ENCODE measurements at regions not wholly inside any gene's neighbourhood (a gene's known extent, or its start where the extent isn't known, plus 50 kb on each side); places are given as distances from the start of the nearest gene placed in this dataset.

DNA sequence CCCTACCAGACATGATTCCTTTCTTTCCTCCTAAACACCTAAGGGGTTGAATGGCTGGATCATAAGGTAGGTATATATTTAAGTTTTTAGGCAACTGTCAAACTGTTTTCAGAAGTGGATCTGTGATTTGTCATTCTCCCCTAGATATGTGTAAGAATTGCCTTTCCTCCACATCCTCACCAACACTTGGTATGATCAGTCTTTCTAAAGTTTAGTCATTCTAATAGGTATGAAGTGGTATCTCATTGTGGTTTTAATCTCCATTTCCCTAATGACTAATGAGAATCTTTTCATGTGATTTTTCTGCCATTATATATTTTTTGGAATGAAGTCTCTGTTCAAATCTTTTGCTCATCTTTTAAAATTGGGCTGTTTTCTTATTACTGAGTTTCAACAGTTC lies 122.1 kb downstream of the TFCP2L1 start:
- H3K4me1 Mint-ChIP-seq (ENCODE audit: low read depth), result no peaks in the 10 kb centered on the region
- no peak overlapping the region for H3K27ac Mint-ChIP-seq
- H3K9me3 Mint-ChIP-seq, result peaks cover 13% of the 10 kb centered on the region
- H3K36me3 Mint-ChIP-seq (ENCODE audit: low read depth), result no peaks in the 10 kb centered on the region
- H3K27me3 Mint-ChIP-seq, result no peaks in the 10 kb centered on the region
- no peak overlapping the region for H3K4me3 Mint-ChIP-seq

DNA sequence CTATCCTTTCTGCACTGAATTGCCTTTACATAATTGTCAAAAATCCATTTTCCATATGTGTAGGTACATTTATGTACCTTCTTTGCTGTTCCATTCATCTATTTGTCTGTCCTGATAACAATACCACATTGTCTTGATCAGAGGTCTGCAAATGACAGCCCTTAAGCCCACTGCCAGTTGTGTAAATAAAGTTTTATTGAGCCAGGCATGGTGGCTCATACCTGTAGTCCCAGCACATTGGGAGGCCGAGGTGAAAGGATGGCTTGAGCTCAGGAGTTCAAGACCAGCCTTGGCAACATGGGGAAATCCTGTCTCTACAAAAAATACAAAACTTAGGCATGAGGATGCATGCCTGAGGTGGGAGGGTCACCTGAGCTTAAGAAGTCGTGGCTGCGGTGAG lies 121.0 kb downstream of the TFCP2L1 start:
- Mint-ChIP-seq H3K4me1 (ENCODE audit: low read depth) (no peaks in the 10 kb centered on the region), H3K4me3 (no peak overlapping the region), H3K27ac (no peak overlapping the region), H3K9me3 (peaks cover 9% of the 10 kb centered on the region), H3K27me3 (peaks cover 5% of the 10 kb centered on the region), H3K36me3 (ENCODE audit: low read depth) (no peaks in the 10 kb centered on the region)

DNA sequence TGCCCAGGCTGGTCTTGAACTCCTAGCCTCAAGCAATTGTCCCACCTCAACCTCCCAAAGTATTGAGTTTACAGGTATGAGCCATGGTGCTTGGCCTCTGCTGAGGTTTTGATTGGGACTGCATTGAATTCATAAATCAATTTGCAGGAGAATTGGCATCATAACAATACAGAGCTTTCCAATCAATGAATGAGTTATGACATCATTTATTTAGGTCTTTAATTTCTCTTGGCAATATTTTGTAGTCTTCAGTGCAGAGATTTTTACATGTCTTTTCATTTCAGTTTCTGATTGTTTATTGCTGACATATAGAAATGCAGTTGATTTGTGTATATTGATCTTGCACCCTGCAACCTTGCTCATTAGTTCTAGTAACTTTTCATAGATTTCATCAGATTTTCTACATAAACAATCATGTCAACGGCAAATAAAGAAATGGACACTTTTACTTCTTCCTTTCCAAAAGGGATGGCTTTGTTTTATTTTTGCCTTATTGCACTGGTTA lies 119.9 kb downstream of the TFCP2L1 start:
- no peak overlapping the region for H3K27ac Mint-ChIP-seq
- H3K9me3 Mint-ChIP-seq, result peaks cover 9% of the 10 kb centered on the region
- H3K4me1 Mint-ChIP-seq (ENCODE audit: low read depth), result no peaks in the 10 kb centered on the region
- H3K4me3 Mint-ChIP-seq, result no peak overlapping the region
- no peaks in the 10 kb centered on the region for H3K36me3 Mint-ChIP-seq (ENCODE audit: low read depth)
- peaks cover 7% of the 10 kb centered on the region for H3K27me3 Mint-ChIP-seq

Data from stimulated activated naive CD8-positive, alpha-beta T cell treated with anti-CD3 and anti-CD28 coated beads, Interleukin-15, Interleukin-2, amounts not matched to agents 100 ng/mL and 50 ng/mL, for 24 hours (primary cell).